ENCODE measurements at regions not wholly inside any gene's neighbourhood (a gene's known extent, or its start where the extent isn't known, plus 50 kb on each side); places are given as distances from the start of the nearest gene placed in this dataset.

DNA sequence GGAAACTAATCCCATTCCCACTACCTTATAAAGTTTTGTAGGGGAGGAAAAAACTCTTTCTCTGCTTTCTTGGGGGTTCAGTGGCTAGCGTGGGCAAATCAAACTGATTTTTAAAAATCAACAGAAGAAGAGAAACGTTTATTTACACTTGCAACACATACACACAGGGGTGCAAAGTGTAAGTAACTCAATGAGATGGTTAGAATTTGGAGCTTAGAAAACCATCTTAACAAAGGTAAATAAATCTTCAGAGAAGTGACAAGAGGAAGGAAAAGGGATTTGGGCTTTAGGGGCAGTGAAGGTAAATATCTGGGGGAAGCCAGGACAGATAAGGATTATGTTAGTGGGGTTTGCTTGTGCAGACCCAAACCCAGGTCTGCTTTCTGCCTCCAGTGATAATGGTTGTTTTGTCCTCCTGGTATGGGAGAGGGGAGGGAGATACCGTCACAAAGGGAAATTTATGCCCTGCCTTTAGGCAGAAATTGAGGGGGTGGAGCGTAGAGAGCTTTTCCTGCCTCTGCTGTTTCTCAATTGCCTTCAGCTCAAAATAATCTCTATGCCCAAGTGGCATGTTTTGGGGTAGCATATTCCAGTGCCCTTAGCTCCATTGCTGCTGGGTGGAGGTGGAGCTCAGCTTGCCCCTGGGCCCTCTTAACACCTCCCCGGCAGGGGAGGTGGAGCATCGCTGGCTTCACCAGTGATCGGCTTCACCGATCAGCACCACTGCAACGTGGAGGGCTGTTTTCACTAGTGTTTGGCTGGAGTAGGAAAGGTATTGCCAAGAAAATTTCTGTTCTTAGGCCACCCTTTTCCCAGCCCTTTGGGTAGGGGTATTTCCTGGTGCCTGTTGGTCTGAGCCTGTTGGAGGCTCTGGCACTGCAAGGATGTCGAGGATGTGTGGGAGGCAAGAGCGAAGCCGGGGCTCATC lies 92.2 kb downstream of the TEX51 start:
- no peak for DNase-seq

DNA sequence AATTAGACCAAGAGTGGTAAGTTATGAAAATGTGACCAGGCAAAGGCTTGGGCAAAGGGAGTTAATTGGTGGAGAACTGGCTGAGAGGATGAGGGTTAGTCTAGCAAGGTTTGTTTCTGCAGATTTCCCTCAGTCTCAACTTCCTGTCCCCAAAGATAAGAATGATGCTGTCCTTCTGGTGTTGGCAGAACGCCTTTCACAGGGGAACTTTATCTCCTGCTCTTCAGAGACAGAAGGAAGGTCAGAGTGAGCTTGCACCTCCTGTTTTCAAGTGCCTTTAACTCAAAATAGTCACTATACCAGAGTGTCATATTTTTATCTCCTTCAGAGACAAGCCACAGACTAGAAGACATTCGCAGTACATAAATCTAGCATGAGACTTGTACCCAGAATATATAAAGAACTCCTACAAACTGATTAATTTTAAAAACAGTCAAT lies 95.7 kb downstream of the TEX51 start:
- DNase-seq = no peak

DNA sequence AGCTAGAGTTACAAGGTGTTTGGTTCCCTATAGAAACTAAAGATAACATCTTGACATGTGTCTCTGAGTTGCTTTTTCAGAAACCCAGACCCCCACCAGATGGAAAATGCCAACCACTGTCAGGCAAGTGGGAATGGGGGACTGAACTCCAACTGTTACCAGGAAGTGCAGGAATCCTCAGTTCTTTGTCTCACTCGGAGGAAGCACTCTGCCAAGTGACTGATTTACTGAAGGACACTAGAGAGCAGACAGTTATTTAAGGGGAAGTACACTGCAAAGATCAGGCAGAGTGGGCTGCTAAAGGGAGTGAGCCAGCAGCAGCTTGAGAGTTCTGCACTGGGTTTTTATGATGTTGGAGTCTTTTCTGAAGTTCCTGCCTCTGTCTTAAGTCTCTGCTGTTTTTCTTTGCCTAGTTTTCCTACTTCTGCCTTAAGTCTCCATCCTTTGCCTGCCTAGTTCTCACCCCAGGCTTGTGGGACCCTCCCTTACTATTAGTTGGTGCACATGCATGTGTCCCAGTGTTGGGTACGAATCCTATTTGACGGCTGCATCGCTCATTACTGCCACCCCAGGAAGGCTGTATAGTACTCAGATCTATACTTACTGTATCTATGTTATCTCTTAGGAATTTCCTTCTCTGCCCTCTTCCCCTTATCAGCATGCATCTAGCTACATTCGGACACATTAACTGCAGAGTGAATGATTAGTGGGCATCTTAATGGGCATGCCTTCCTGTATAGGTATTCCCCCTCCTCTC lies 97.1 kb downstream of the TEX51 start:
- no peak for DNase-seq

DNA sequence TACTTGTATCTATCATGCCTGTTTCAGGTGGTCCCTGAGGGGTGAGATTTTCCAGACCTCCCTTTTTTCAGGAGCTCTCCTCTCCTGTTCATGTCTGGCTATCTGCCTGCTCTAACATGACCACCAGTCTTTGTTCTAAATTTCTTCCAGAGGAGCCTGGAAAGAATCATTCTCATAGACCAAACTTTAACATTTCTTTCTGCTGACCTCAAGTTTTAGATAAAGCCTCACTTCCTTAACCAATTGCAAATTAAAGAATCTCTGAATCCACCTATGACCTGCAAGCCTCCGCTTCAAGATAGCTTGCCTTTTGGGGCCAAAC lies 97.6 kb downstream of the TEX51 start:
- DNase-seq = no peak
